HL-60 (cell line): ENCODE measurements at regions not wholly inside any gene's neighbourhood (a gene's known extent, or its start where the extent isn't known, plus 50 kb on each side); places are given as distances from the start of the nearest gene placed in this dataset.

Experiments used
- DNase-seq, 2 experiments: peaks; one replicate each; pipeline ENCODE4 v3.0.0-alpha.2; 2010 to 2020; ENCODE audit warnings: low read depth in 1 of 2, low spot score in 1 of 2
- H3K27ac ChIP-seq: fragments of 250-450 bp; sonication (Bioruptor Pico); replicated peaks from 2 replicates; pipeline ENCODE4 v1.5.1; 2020; ENCODE audit warnings: mild to moderate bottlenecking, moderate library complexity
- H3K27me3 ChIP-seq: fragments of 250-450 bp; sonication (Bioruptor Pico); 2 replicates; pipeline ENCODE4 v1.5.1; 2021; ENCODE audit warnings: mild to moderate bottlenecking, moderate library complexity; ENCODE audit not compliant: insufficient read depth, poor library complexity, severe bottlenecking
- H3K4me3 ChIP-seq: replicated peaks from 2 replicates; pipeline ENCODE4 v1.5.1; 2011; ENCODE audit warnings: mild to moderate bottlenecking, control low read depth, low read length; ENCODE audit not compliant: insufficient read depth
- CTCF ChIP-seq: IDR thresholded peaks from one replicate; pipeline ENCODE4 v1.5.1; 2011; ENCODE audit warnings: low read length, control low read depth, inconsistent platforms; ENCODE audit not compliant: insufficient read depth
- GABPA ChIP-seq: IDR thresholded peaks from 2 replicates; pipeline ENCODE4 v1.6.1; 2012; ENCODE audit warnings: low read depth
- POLR2AphosphoS5 ChIP-seq: IDR thresholded peaks from 2 replicates; pipeline ENCODE4 v1.6.1; 2012; ENCODE audit warnings: low read depth
- REST ChIP-seq: IDR thresholded peaks from 2 replicates; pipeline ENCODE4 v1.6.1; 2012; ENCODE audit warnings: low read depth; ENCODE audit not compliant: insufficient replicate concordance
- SPI1 ChIP-seq: IDR thresholded peaks from 2 replicates; pipeline ENCODE4 v1.6.1; 2012; ENCODE audit warnings: low read depth, mild to moderate bottlenecking, borderline replicate concordance

GRCh38 chr6:16914184-16914583 is 152.9 kb upstream of the ATXN1 start:
- Histone ChIP-seq H3K4me3 (no peak overlapping the region), H3K27ac (no peak overlapping the region), H3K27me3 (no peaks in the 10 kb centered on the region)
- no peak for DNase-seq
- no peak for TF ChIP-seq POLR2AphosphoS5

GRCh38 chr6:16912756-16913155 is 151.5 kb upstream of the ATXN1 start:
- no peak for DNase-seq
- no peaks in the 10 kb centered on the region for H3K27me3 ChIP-seq

GRCh38 chr6:16911088-16911487 is 149.8 kb upstream of the ATXN1 start:
- TF ChIP-seq REST (no peak), GABPA (no peak), POLR2AphosphoS5 (no peak), CTCF (no peak), SPI1 (no peak)
- DNase-seq = no peak
- no peaks in the 10 kb centered on the region for H3K27me3 ChIP-seq
- no peak overlapping the region for H3K27ac ChIP-seq
- no peak overlapping the region for H3K4me3 ChIP-seq

More at GRCh38 chr6:16912756-16913155, 151.5 kb upstream of the ATXN1 start:
- Histone ChIP-seq H3K4me3 (no peak overlapping the region), H3K27ac (no peak overlapping the region)
- TF ChIP-seq CTCF = no peak
- TF ChIP-seq SPI1 = no peak
- no peak for TF ChIP-seq POLR2AphosphoS5
- no peak for TF ChIP-seq REST

GRCh38 chr6:16909658-16910360 is 148.5 kb upstream of the ATXN1 start:
- no peak for DNase-seq
- TF ChIP-seq GABPA = no peak
- no peak for TF ChIP-seq SPI1
- TF ChIP-seq POLR2AphosphoS5 = no peak
- no peak for TF ChIP-seq REST
- TF ChIP-seq CTCF = no peak
- Histone ChIP-seq H3K27ac (no peak overlapping the region), H3K27me3 (no peaks in the 10 kb centered on the region), H3K4me3 (no peak overlapping the region)
